ENCODE measurements at regions not wholly inside any gene's neighbourhood (a gene's known extent, or its start where the extent isn't known, plus 50 kb on each side); places are given as distances from the start of the nearest gene placed in this dataset.
"Not testable (repeated sequence)": the region's sequence is repeated elsewhere in the genome, so short reads cannot be mapped to it uniquely, and the experiment has no call there.

DNA sequence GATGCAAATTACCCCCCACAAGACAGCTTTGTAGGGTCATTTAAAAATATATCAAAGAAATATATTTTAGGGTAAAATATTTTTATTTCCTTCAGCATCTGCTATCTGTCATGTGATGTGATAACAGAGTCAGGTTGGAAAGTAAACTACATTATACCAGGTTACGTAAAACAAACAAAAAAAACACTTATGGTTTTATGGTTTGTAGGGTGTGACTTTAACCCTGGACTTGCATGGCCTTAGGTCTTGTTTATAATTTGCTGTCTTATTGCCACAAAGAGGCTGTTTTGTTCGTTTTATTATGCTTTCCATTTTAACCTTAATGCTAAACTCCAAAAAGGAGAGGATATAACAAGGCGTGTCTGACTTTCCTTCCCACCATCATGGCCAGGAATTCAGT lies 244.5 kb upstream of the MME start:
- Histone ChIP-seq H3F3A (ENCODE audit: insufficient read depth, low read length, poor library complexity, severe bottlenecking) (no peaks in the 10 kb centered on the region), H3K27ac (ENCODE audit: low read length) (no peak overlapping the region), H3K27me3 (ENCODE audit: insufficient read depth, low read depth, low read length) (no peaks in the 10 kb centered on the region), H3K4me2 (ENCODE audit: low read length) (no peak overlapping the region), H4K20me1 (ENCODE audit: insufficient read depth) (no peaks in the 10 kb centered on the region), H3K9me2 (ENCODE audit: insufficient read depth, low read length) (no peaks in the 10 kb centered on the region), H3K9ac (ENCODE audit: low read length) (no peak overlapping the region), H3K79me2 (replicated peaks; ENCODE audit: insufficient read depth, low read length) (no peaks in the 10 kb centered on the region), H2AFZ (ENCODE audit: low read depth, low read length) (no peak overlapping the region), H3K4me3 (ENCODE audit: low read length) (no peak overlapping the region), H3K36me3 (ENCODE audit: insufficient read depth, low read length) (no peaks in the 10 kb centered on the region), H3K9me3 (ENCODE audit: low read length) (no peaks in the 10 kb centered on the region)
- no peak for TF ChIP-seq MXI1 (conservative IDR thresholded peaks at IDR 0.05; ENCODE audit: poor library complexity, severe bottlenecking)
- no peak for TF ChIP-seq SMC3 (conservative IDR thresholded peaks at IDR 0.05; ENCODE audit: poor library complexity)
- TF ChIP-seq RAD21 (conservative IDR thresholded peaks at IDR 0.05) = no peak
- no peak for TF ChIP-seq CTCF (IDR thresholded peaks at IDR 0.05; ENCODE audit: poor library complexity, severe bottlenecking)
- no peak for TF ChIP-seq EP300 (conservative IDR thresholded peaks at IDR 0.05; ENCODE audit: poor library complexity, severe bottlenecking)
- no peak for TF ChIP-seq EZH2 (IDR thresholded peaks at IDR 0.05; ENCODE audit: borderline replicate concordance, insufficient read depth, low read length, poor library complexity, severe bottlenecking)

DNA sequence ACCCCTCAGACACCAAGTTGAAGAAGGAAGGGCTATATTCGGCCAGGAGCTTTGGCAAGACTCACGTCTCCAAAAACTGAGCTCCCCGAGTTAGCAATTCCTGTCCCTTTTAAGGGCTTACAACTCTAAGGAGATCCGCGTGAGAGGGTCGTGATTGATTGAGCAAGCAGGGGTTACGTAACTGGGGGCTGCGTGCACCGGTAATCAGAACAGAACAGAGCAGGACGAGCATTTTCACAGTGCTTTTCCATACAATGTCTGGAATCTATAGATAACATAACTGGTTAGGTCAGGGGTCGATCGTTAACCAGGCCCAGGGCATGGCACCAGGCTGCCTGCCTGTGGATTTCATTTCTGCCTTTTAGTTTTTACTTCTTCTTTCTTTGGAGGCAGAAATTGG lies 245.3 kb upstream of the MME start:
- H3K9me2 ChIP-seq (ENCODE audit: insufficient read depth, low read length); H2AFZ ChIP-seq (ENCODE audit: low read depth, low read length); H4K20me1 ChIP-seq (ENCODE audit: insufficient read depth); H3K79me2 ChIP-seq (replicated peaks; ENCODE audit: insufficient read depth, low read length); H3K27ac ChIP-seq (ENCODE audit: low read length); H3K9ac ChIP-seq (ENCODE audit: low read length); H3F3A ChIP-seq (ENCODE audit: insufficient read depth, low read length, poor library complexity, severe bottlenecking); H3K36me3 ChIP-seq (ENCODE audit: insufficient read depth, low read length); H3K4me2 ChIP-seq (ENCODE audit: low read length); H3K27me3 ChIP-seq (ENCODE audit: insufficient read depth, low read depth, low read length); H3K9me3 ChIP-seq (ENCODE audit: low read length); H3K4me3 ChIP-seq (ENCODE audit: low read length): not testable (repeated sequence)

- H2AFZ ChIP-seq (ENCODE audit: low read depth, low read length) = no peak overlapping the region
- no peak overlapping the region for H3K4me2 ChIP-seq (ENCODE audit: low read length)
- H3F3A ChIP-seq (ENCODE audit: insufficient read depth, low read length, poor library complexity, severe bottlenecking) = no peaks in the 10 kb centered on the region
- peak overlapping the region; percentile 25 for H3K27ac ChIP-seq (ENCODE audit: low read length)
- no peaks in the 10 kb centered on the region for H3K27me3 ChIP-seq (ENCODE audit: insufficient read depth, low read depth, low read length)
- H3K36me3 ChIP-seq (ENCODE audit: insufficient read depth, low read length) = no peaks in the 10 kb centered on the region
- TF ChIP-seq, protein P1, sequence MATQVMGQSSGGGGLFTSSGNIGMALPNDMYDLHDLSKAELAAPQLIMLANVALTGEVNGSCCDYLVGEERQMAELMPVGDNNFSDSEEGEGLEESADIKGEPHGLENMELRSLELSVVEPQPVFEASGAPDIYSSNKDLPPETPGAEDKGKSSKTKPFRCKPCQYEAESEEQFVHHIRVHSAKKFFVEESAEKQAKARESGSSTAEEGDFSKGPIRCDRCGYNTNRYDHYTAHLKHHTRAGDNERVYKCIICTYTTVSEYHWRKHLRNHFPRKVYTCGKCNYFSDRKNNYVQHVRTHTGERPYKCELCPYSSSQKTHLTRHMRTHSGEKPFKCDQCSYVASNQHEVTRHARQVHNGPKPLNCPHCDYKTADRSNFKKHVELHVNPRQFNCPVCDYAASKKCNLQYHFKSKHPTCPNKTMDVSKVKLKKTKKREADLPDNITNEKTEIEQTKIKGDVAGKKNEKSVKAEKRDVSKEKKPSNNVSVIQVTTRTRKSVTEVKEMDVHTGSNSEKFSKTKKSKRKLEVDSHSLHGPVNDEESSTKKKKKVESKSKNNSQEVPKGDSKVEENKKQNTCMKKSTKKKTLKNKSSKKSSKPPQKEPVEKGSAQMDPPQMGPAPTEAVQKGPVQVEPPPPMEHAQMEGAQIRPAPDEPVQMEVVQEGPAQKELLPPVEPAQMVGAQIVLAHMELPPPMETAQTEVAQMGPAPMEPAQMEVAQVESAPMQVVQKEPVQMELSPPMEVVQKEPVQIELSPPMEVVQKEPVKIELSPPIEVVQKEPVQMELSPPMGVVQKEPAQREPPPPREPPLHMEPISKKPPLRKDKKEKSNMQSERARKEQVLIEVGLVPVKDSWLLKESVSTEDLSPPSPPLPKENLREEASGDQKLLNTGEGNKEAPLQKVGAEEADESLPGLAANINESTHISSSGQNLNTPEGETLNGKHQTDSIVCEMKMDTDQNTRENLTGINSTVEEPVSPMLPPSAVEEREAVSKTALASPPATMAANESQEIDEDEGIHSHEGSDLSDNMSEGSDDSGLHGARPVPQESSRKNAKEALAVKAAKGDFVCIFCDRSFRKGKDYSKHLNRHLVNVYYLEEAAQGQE (IDR thresholded peaks at IDR 0.05; ENCODE audit: borderline replicate concordance) = no peak
- no peak for TF ChIP-seq TAF1 (IDR thresholded peaks at IDR 0.05; ENCODE audit: low read depth)
- no peaks in the 10 kb centered on the region for H3K79me2 ChIP-seq (replicated peaks; ENCODE audit: insufficient read depth, low read length)
- H3K9me2 ChIP-seq (ENCODE audit: insufficient read depth, low read length) = no peaks in the 10 kb centered on the region
- no peaks in the 10 kb centered on the region for H3K9me3 ChIP-seq (ENCODE audit: low read length)
- no peak overlapping the region for H3K9ac ChIP-seq (ENCODE audit: low read length)
- no peak overlapping the region for H3K4me3 ChIP-seq (ENCODE audit: low read length)
- no peaks in the 10 kb centered on the region for H4K20me1 ChIP-seq (ENCODE audit: insufficient read depth)
Measured at GRCh38 chr3:154829929-154830328, 250.2 kb upstream of the MME start.

Measured in neural cell (in vitro differentiated cells).